B cell (primary cell): ENCODE measurements at regions not wholly inside any gene's neighbourhood (a gene's known extent, or its start where the extent isn't known, plus 50 kb on each side); places are given as distances from the start of the nearest gene placed in this dataset.

ENCODE experiments used
- ATAC-seq: fragments of 200-7000 bp; cut with Tn5 transposase; one replicate; pipeline ENCODE4 v1.10.0; 2021; ENCODE audit warnings: low read depth, mild to moderate bottlenecking, moderate number of reproducible peaks, moderate library complexity
- CTCF ChIA-PET: fragments of 350-600 bp; sonication (Branson Sonifier 250); formaldehyde crosslinking; loops from one replicate; lab custom pipeline; 2021; ENCODE audit warnings: antibody characterized with exemption, inconsistent platforms; lab: Charles Lee
- POLR2A ChIA-PET: fragments of 350-600 bp; sonication (Branson Sonifier 250); formaldehyde crosslinking; loops from one replicate; lab custom pipeline; 2021; ENCODE audit warnings: antibody characterized with exemption; lab: Charles Lee
- DNase-seq: peaks from one replicate; pipeline ENCODE4 v3.0.0; 2013
- H2AFZ ChIP-seq: 2 replicates; pipeline ENCODE4 v1.6.1; 2012; ENCODE audit warnings: mild to moderate bottlenecking, low read depth, low read length; ENCODE audit not compliant: insufficient read depth, poor library complexity, severe bottlenecking
- H3K27ac ChIP-seq, 2 donors: 1 replicate in 1 of 2; 2 replicates in 1 of 2; pipeline ENCODE4 v1.5.1; 2012 to 2013; ENCODE audit warnings: low read length in 2 of 2, mild to moderate bottlenecking in 2 of 2, moderate library complexity in 1 of 2
- H3K27me3 ChIP-seq, 4 experiments: fragments of 200-600 bp in 1 of 4; sonication (generic) in 1 of 4; replicated peaks in 1 of 4; 1 replicate in 2 of 4; 2 replicates in 2 of 4; pipeline versions ENCODE4 v1.6.1 to v1.7.0; 2013 to 2016; ENCODE audit warnings: low read length in 3 of 4, mild to moderate bottlenecking in 2 of 4, mixed read lengths in 1 of 4, moderate library complexity in 1 of 4; ENCODE audit not compliant: insufficient read depth in 4 of 4, control insufficient read depth in 3 of 4; ENCODE audit errors: control extremely low read depth in 1 of 4
- H3K36me3 ChIP-seq, 2 experiments: replicated peaks in 1 of 2; 1 replicate in 1 of 2; 2 replicates in 1 of 2; pipeline versions ENCODE4 v1.6.1 to v1.7.1; 2013; ENCODE audit warnings: low read length in 1 of 2; ENCODE audit not compliant: insufficient read depth in 2 of 2, control insufficient read depth in 1 of 2; ENCODE audit errors: control extremely low read depth in 1 of 2, extremely low read depth in 1 of 2
- H3K4me1 ChIP-seq, 2 donors: fragments of 200-600 bp in 1 of 2; sonication (generic) in 1 of 2; 1 replicate in 1 of 2; 2 replicates in 1 of 2; pipeline versions ENCODE4 v1.5.1 to v1.6.1; 2013 to 2017; ENCODE audit warnings: low read length in 2 of 2; ENCODE audit not compliant: control insufficient read depth in 2 of 2, insufficient read depth in 2 of 2
- H3K4me2 ChIP-seq: replicated peaks from 2 replicates; pipeline ENCODE3; 2012; ENCODE audit warnings: mild to moderate bottlenecking, low read depth, low read length; ENCODE audit not compliant: poor library complexity, severe bottlenecking
- H3K4me3 ChIP-seq, 5 experiments: fragments of 200-600 bp in 1 of 5; sonication (generic) in 1 of 5; 1 replicate in 3 of 5; 2 replicates in 2 of 5; pipeline versions ENCODE4 v1.5.1 to v1.7.0; 2011 to 2016; ENCODE audit warnings: low read length in 4 of 5, mild to moderate bottlenecking in 4 of 5, low read depth in 2 of 5, control low read depth in 1 of 5, moderate library complexity in 1 of 5; ENCODE audit not compliant: insufficient read depth in 1 of 5; ENCODE audit errors: control extremely low read depth in 1 of 5, extremely low read depth in 1 of 5
- H3K79me2 ChIP-seq: fragments of 200-600 bp; sonication (generic); one replicate; pipeline ENCODE4 v1.6.0; 2016; ENCODE audit warnings: low read length; ENCODE audit not compliant: control insufficient read depth, insufficient read depth
- H3K9ac ChIP-seq: fragments of 200-600 bp; sonication (generic); 2 replicates; pipeline ENCODE4 v1.6.1; 2017; ENCODE audit warnings: mild to moderate bottlenecking, low read length, moderate library complexity
- H3K9me3 ChIP-seq, 3 donors: one replicate each; pipeline versions ENCODE4 v1.6.1 to v1.7.1; 2013; ENCODE audit warnings: low read length in 2 of 3; ENCODE audit not compliant: control insufficient read depth in 2 of 3, insufficient read depth in 1 of 3; ENCODE audit errors: control extremely low read depth in 1 of 3
- H4K20me1 ChIP-seq: 2 replicates; pipeline ENCODE4 v1.6.0; 2012; ENCODE audit warnings: mild to moderate bottlenecking, low read length; ENCODE audit not compliant: insufficient read depth, control insufficient read depth, poor library complexity, severe bottlenecking
- H3K27ac Mint-ChIP-seq: one replicate; pipeline ENCODE4 v1.8.0; 2021; ENCODE audit warnings: mixed read lengths
- H3K27me3 Mint-ChIP-seq: one replicate; pipeline ENCODE4 v1.8.0; 2021; ENCODE audit warnings: mixed read lengths
- H3K4me1 Mint-ChIP-seq: one replicate; pipeline ENCODE4 v1.8.0; 2021; ENCODE audit warnings: mixed read lengths
- H3K4me3 Mint-ChIP-seq: one replicate; pipeline ENCODE4 v1.8.0; 2021; ENCODE audit warnings: mixed read lengths
- H3K9me3 Mint-ChIP-seq: one replicate; pipeline ENCODE4 v1.8.0; 2022; ENCODE audit warnings: mixed read lengths; ENCODE audit not compliant: insufficient read depth
- EZH2 ChIP-seq: IDR thresholded peaks from 2 replicates; pipeline ENCODE4 v1.6.1; 2012; ENCODE audit warnings: borderline replicate concordance, low read depth, mild to moderate bottlenecking, moderate library complexity, low read length; ENCODE audit not compliant: insufficient read depth, poor library complexity, severe bottlenecking
- WGBS: methylation state at CpG from one replicate; pipeline ENCODE4 v1.1.5; 2013; ENCODE audit warnings: missing lambda C conversion rate; ENCODE audit not compliant: insufficient coverage; 5-methylcytosine and 5-hydroxymethylcytosine counted together
- intact Hi-C: fragments of 100-400 bp; cut with micrococcal nuclease; formaldehyde crosslinking; loops from one replicate; pipeline ENCODE4 v1.10.0; 2022
- TF ChIP-seq, protein P1 (sequence below): fragments of 200-600 bp; IDR thresholded peaks from one replicate; pipeline ENCODE4 v1.8.0; 2022; ENCODE audit warnings: antibody characterized with exemption, mild to moderate bottlenecking

- no peak for ATAC-seq
Measured at GRCh38 chr9:22700171-22700570, 253.5 kb downstream of the DMRTA1 start.

GRCh38 chr9:22718653-22719052 lies 272.0 kb downstream of the DMRTA1 start:
- ATAC-seq (no peak), DNase-seq (no peak)
- Mint-ChIP-seq H3K27ac (no peak overlapping the region), H3K9me3 (peaks cover 2% of the 10 kb centered on the region), H3K4me1 (no peaks in the 10 kb centered on the region), H3K27me3 (no peaks in the 10 kb centered on the region), H3K4me3 (no peak overlapping the region)
- no peak for TF ChIP-seq EZH2
- TF ChIP-seq, protein P1, sequence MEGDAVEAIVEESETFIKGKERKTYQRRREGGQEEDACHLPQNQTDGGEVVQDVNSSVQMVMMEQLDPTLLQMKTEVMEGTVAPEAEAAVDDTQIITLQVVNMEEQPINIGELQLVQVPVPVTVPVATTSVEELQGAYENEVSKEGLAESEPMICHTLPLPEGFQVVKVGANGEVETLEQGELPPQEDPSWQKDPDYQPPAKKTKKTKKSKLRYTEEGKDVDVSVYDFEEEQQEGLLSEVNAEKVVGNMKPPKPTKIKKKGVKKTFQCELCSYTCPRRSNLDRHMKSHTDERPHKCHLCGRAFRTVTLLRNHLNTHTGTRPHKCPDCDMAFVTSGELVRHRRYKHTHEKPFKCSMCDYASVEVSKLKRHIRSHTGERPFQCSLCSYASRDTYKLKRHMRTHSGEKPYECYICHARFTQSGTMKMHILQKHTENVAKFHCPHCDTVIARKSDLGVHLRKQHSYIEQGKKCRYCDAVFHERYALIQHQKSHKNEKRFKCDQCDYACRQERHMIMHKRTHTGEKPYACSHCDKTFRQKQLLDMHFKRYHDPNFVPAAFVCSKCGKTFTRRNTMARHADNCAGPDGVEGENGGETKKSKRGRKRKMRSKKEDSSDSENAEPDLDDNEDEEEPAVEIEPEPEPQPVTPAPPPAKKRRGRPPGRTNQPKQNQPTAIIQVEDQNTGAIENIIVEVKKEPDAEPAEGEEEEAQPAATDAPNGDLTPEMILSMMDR: no peak
- no CpG with 5 or more reads among the region's 1 CpG for WGBS
- H3K36me3 ChIP-seq: no peaks in the 10 kb centered on the region
- intact Hi-C loops: no loop called here
- no peaks in the 10 kb centered on the region for H3K27me3 ChIP-seq
- H3K4me2 ChIP-seq: no peak overlapping the region
- H3K9ac ChIP-seq: no peak overlapping the region
- ChIA-PET CTCF (no interaction called here), POLR2A (no interaction called here)
- H3K4me1 ChIP-seq: no peaks in the 10 kb centered on the region
- H3K27ac ChIP-seq: no peak overlapping the region
- H3K4me3 ChIP-seq: no peak overlapping the region
- no peak overlapping the region for H2AFZ ChIP-seq
- no peaks in the 10 kb centered on the region for H3K9me3 ChIP-seq
- H4K20me1 ChIP-seq: no peaks in the 10 kb centered on the region
- H3K79me2 ChIP-seq: no peaks in the 10 kb centered on the region

More at GRCh38 chr9:22700171-22700570, 253.5 kb downstream of the DMRTA1 start:
- Histone ChIP-seq H3K4me1 (no peaks in the 10 kb centered on the region), H3K27ac (no peak overlapping the region), H3K79me2 (no peaks in the 10 kb centered on the region), H3K4me2 (no peak overlapping the region), H3K27me3 (no peaks in the 10 kb centered on the region), H4K20me1 (no peaks in the 10 kb centered on the region), H3K4me3 (no peak overlapping the region), H3K9ac (no peak overlapping the region), H3K9me3 (no peaks in the 10 kb centered on the region), H3K36me3 (no peaks in the 10 kb centered on the region), H2AFZ (no peak overlapping the region)
- peaks cover 4% of the 10 kb centered on the region for H3K9me3 Mint-ChIP-seq
- TF ChIP-seq, protein P1: no peak
- no peak for TF ChIP-seq EZH2
- POLR2A ChIA-PET: no interaction called here
- CTCF ChIA-PET: no interaction called here
- no peaks in the 10 kb centered on the region for H3K27me3 Mint-ChIP-seq
- no peak overlapping the region for H3K27ac Mint-ChIP-seq
- no peak for DNase-seq
- intact Hi-C loops: no loop called here
- no peak overlapping the region for H3K4me3 Mint-ChIP-seq
- H3K4me1 Mint-ChIP-seq: no peaks in the 10 kb centered on the region
